ENCODE measurements at regions not wholly inside any gene's neighbourhood (a gene's known extent, or its start where the extent isn't known, plus 50 kb on each side); places are given as distances from the start of the nearest gene placed in this dataset.

- no peak for TF ChIP-seq EZH2 (IDR thresholded peaks at IDR 0.05; ENCODE audit: low read depth, unreplicated experiment)
These were observed 552.4 kb downstream of the TUSC7 start (continued) for GRCh38 chr3:117261983-117262421.

DNA sequence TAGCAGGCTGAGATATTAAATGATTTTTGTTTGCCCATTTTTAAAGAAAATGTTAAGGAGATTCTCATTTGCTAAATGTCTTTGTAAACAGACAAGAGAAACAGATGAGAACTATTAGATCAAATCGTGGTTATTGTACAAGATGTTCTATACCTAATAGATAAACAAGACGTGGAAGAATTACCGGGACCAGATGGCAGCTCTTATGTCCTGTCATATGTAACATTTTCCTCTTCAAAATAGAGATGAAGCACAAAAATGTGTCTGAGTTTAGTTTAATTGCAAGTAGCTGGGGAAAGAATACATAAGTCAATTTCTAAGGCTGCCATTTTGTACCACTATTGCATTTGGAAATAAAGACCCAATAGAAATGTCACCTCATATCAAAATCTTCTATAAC, 553.7 kb downstream of the TUSC7 start:
- Histone ChIP-seq H3K4me2 (no peak overlapping the region), H3K27ac (ENCODE audit: low read depth) (no peak overlapping the region), H3K4me1 (ENCODE audit: insufficient read depth) (no peaks in the 10 kb centered on the region), H3K4me3 (no peak overlapping the region), H3K27me3 (ENCODE audit: insufficient read depth) (no peaks in the 10 kb centered on the region), H4K20me1 (replicated peaks; ENCODE audit: insufficient read depth) (no peaks in the 10 kb centered on the region), H3K9me2 (ENCODE audit: insufficient read depth) (no peaks in the 10 kb centered on the region), H3K79me2 (replicated peaks; ENCODE audit: insufficient read depth) (no peaks in the 10 kb centered on the region), H2AFZ (no peak overlapping the region), H3F3A (replicated peaks; ENCODE audit: low read depth) (no peaks in the 10 kb centered on the region), H3K36me3 (ENCODE audit: insufficient read depth) (no peaks in the 10 kb centered on the region)
- H3K27me3 Mint-ChIP-seq (ENCODE audit: insufficient read depth, low read depth, poor library complexity) = peaks cover 2% of the 10 kb centered on the region
- H3K27ac Mint-ChIP-seq = no peak overlapping the region
- H3K36me3 Mint-ChIP-seq (ENCODE audit: low read depth) = no peaks in the 10 kb centered on the region
- ATAC-seq = no peak
- H3K4me3 Mint-ChIP-seq = no peak overlapping the region
- peaks cover 3% of the 10 kb centered on the region; the same call in 1 of the 3 replicates for H3K4me1 Mint-ChIP-seq
- H3K9me3 Mint-ChIP-seq = no peaks in the 10 kb centered on the region
- TF ChIP-seq JUNB (IDR thresholded peaks at IDR 0.05; ENCODE audit: unreplicated experiment) = no peak
- DNase-seq (ENCODE audit: low spot score) = no peak

DNA sequence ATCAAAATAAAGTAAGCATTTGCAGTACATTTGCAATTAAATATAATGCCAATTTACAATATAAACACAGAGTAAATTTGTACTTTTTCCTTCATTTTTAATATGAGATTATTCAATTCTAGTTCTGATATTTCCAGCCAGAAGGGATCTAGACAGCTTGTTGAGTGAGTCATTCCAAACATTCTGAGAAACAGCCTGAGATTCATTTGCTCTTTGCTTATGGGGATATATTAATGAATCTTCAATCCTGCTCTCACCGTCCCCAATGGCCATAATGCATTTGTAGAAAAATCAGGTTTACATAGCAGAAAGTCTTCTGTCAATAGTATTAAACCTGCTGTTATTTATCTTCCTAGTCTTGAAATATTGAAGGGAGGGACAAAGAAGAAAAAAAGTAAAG, 554.2 kb downstream of the TUSC7 start:
- Mint-ChIP-seq H3K27ac (no peak overlapping the region), H3K4me3 (no peak overlapping the region), H3K4me1 (peaks cover 3% of the 10 kb centered on the region; the same call in 1 of the 3 replicates), H3K27me3 (ENCODE audit: insufficient read depth, low read depth, poor library complexity) (peaks cover 2% of the 10 kb centered on the region), H3K9me3 (no peaks in the 10 kb centered on the region), H3K36me3 (ENCODE audit: low read depth) (no peaks in the 10 kb centered on the region)
- H2AFZ ChIP-seq = no peak overlapping the region
- no peaks in the 10 kb centered on the region for H3K36me3 ChIP-seq (ENCODE audit: insufficient read depth)
- DNase-seq (ENCODE audit: low spot score) (no peak), ATAC-seq (no peak)
- no peaks in the 10 kb centered on the region for H3K79me2 ChIP-seq (replicated peaks; ENCODE audit: insufficient read depth)
- H3K4me1 ChIP-seq (ENCODE audit: insufficient read depth) = no peaks in the 10 kb centered on the region
- no peak overlapping the region for H3K4me3 ChIP-seq
- H4K20me1 ChIP-seq (replicated peaks; ENCODE audit: insufficient read depth) = no peaks in the 10 kb centered on the region
- no peaks in the 10 kb centered on the region for H3F3A ChIP-seq (replicated peaks; ENCODE audit: low read depth)
- no peak overlapping the region for H3K27ac ChIP-seq (ENCODE audit: low read depth)
- H3K27me3 ChIP-seq (ENCODE audit: insufficient read depth) = no peaks in the 10 kb centered on the region
- no peak overlapping the region for H3K4me2 ChIP-seq
- H3K9me2 ChIP-seq (ENCODE audit: insufficient read depth) = no peaks in the 10 kb centered on the region
- TF ChIP-seq NANOG (IDR thresholded peaks at IDR 0.05; ENCODE audit: borderline replicate concordance) (no peak), EZH2phosphoT487 (IDR thresholded peaks at IDR 0.05; ENCODE audit: unreplicated experiment) (no peak), ETS1 (IDR thresholded peaks at IDR 0.05) (no peak), ZNF114 (CRISPR knock-in tag; IDR thresholded peaks at IDR 0.05) (no peak), CREB1 (CRISPR knock-in tag; IDR thresholded peaks at IDR 0.05; ENCODE audit: low read depth) (no peak), EZH2 (IDR thresholded peaks at IDR 0.05; ENCODE audit: low read depth, unreplicated experiment) (no peak), JUNB (IDR thresholded peaks at IDR 0.05; ENCODE audit: unreplicated experiment) (no peak), POLR2AphosphoS5 (IDR thresholded peaks at IDR 0.05; ENCODE audit: low read depth) (no peak), REST (IDR thresholded peaks at IDR 0.05; ENCODE audit: unreplicated experiment) (no peak), STAT1 (IDR thresholded peaks at IDR 0.05; ENCODE audit: unreplicated experiment) (no peak)

Measured in GM23338 (cell line).